H1 (cell line): ENCODE measurements at regions not wholly inside any gene's neighbourhood (a gene's known extent, or its start where the extent isn't known, plus 50 kb on each side); places are given as distances from the start of the nearest gene placed in this dataset.

ENCODE experiments used
- CTCF ChIP-seq, 3 experiments: IDR thresholded peaks; 1 replicate in 2 of 3; 2 replicates in 1 of 3; pipeline versions ENCODE4 v1.5.1 to v1.6.1; 2011; ENCODE audit warnings: low read length in 3 of 3, mild to moderate bottlenecking in 3 of 3, inconsistent platforms in 2 of 3, low read depth in 1 of 3, moderate library complexity in 1 of 3; ENCODE audit not compliant: insufficient read depth in 1 of 3; ENCODE audit errors: control extremely low read depth in 1 of 3
- SRF ChIP-seq: IDR thresholded peaks from 2 replicates; pipeline ENCODE4 v1.6.1; 2011; ENCODE audit warnings: mild to moderate bottlenecking, low read depth, low read length, moderate library complexity

DNA sequence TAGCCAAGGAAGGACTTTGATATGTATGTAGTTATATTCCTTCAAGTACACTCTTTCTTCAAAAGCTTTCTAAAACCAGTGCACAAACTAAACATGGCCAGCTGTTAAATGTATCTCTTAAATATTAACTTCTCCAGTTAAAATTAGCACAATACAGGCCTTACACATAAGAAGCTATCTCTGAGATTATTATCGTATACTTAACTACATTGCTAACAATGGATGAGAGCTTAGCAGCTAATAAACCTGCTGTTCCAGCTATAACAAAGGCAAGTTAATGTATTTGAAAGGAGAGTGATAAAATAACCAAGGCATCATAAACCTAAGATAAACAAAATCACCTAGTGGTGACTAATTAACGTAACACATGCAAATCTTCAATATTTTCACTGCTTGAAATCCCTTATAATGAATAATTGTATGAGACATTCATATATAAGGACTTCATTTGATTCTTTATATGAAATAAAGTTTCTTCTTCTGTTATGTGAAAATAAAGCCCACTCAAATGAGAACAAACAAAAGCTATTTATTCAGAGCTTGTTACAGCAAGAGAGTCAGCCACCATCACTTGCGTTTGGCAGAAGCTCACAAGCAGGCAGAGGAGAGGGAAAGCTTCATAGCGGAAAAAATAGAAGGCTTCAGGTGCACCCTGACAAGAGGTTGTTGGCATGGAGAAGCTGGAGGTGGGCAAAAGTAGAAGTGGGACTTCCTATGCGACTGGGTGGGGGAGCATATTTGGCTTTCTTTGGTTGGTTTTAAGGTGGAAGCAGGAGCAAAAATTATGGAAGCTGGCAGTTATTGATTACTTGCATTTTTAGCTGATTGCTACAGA, 274.1 kb upstream of the CHRM3 start:
- no peak for TF ChIP-seq SRF
- no peak for TF ChIP-seq CTCF (IDR thresholded peaks at IDR 0.05; ENCODE audit: control extremely low read depth in 1 of 3, insufficient read depth in 1 of 3, low read depth in 1 of 3, low read length in 3 of 3)
